ENCODE measurements at regions not wholly inside any gene's neighbourhood (a gene's known extent, or its start where the extent isn't known, plus 50 kb on each side); places are given as distances from the start of the nearest gene placed in this dataset.

GRCh38 chr7:32126843-32127242 is 56.6 kb upstream of the PDE1C start:
- DNase-seq, result no peak
